ENCODE measurements at regions not wholly inside any gene's neighbourhood (a gene's known extent, or its start where the extent isn't known, plus 50 kb on each side); places are given as distances from the start of the nearest gene placed in this dataset.

GRCh38 chr3:76134166-76134565 lies 348.8 kb upstream of the ZNF717 start:
- no peak overlapping the region for H3K4me3 ChIP-seq (ENCODE audit: low read length in 2 of 2)
- no peak overlapping the region for H4K91ac ChIP-seq (ENCODE audit: low read depth, low read length, poor library complexity)
- H3K27ac ChIP-seq (replicated peaks; ENCODE audit: low read length), result no peak overlapping the region
- no peaks in the 10 kb centered on the region for H3K79me1 ChIP-seq (ENCODE audit: low read depth, low read length)
- no peak overlapping the region for H2BK12ac ChIP-seq (ENCODE audit: low read length)
- H3K4ac ChIP-seq (ENCODE audit: low read length), result no peak overlapping the region
- no peak overlapping the region for H3K18ac ChIP-seq (ENCODE audit: low read length)
- no peak overlapping the region for H3K14ac ChIP-seq (ENCODE audit: low read length)
- H3K9me3 ChIP-seq (replicated peaks in 1 of 2; ENCODE audit: control insufficient read depth in 2 of 2, insufficient read depth in 1 of 2, low read depth in 1 of 2, low read length in 2 of 2), result no peaks in the 10 kb centered on the region
- H2BK15ac ChIP-seq (ENCODE audit: low read length), result no peak overlapping the region
- H2BK5ac ChIP-seq (ENCODE audit: low read length), result no peak overlapping the region
- no peak overlapping the region for H3K9ac ChIP-seq (ENCODE audit: low read depth, low read length, poor library complexity)
- no peaks in the 10 kb centered on the region for H3K36me3 ChIP-seq (replicated peaks in 1 of 2; ENCODE audit: control insufficient read depth in 2 of 2, insufficient read depth in 2 of 2, low read length in 2 of 2)
- H4K8ac ChIP-seq (ENCODE audit: low read depth, low read length), result no peak overlapping the region
- no peak overlapping the region for H2AK5ac ChIP-seq (ENCODE audit: low read depth, low read length)
- WGBS, 2 donors (ENCODE audit: extremely low coverage in 2 of 2, insufficient read length in 2 of 2, insufficient replicate concordance in 1 of 2), result no CpG with 5 or more reads among the region's 6 CpGs
- no peak for DNase-seq (ENCODE audit: low spot score)
- H3K4me2 ChIP-seq (ENCODE audit: insufficient read depth, low read length, poor library complexity, severe bottlenecking), result no peak overlapping the region
- H3K27me3 ChIP-seq (ENCODE audit: control insufficient read depth in 3 of 3, insufficient read depth in 3 of 3, low read depth in 1 of 3, low read length in 3 of 3), result no peaks in the 10 kb centered on the region
- no peaks in the 10 kb centered on the region for H3K4me1 ChIP-seq (ENCODE audit: control insufficient read depth in 2 of 2, insufficient read depth in 1 of 2, low read depth in 1 of 2, low read length in 2 of 2)
- no peak overlapping the region for H2BK120ac ChIP-seq (ENCODE audit: low read depth, low read length)
- H3K23ac ChIP-seq (ENCODE audit: low read depth, low read length, poor library complexity), result no peak overlapping the region
- H2AFZ ChIP-seq (ENCODE audit: low read length), result no peak overlapping the region

GRCh38 chr3:76138921-76139320 lies 353.6 kb upstream of the ZNF717 start:
- Histone ChIP-seq H4K91ac (ENCODE audit: low read depth, low read length, poor library complexity) (no peak overlapping the region), H3K4me3 (ENCODE audit: low read length in 2 of 2) (no peak overlapping the region), H3K18ac (ENCODE audit: low read length) (no peak overlapping the region), H2AFZ (ENCODE audit: low read length) (no peak overlapping the region), H3K79me1 (ENCODE audit: low read depth, low read length) (no peaks in the 10 kb centered on the region), H3K4me2 (ENCODE audit: insufficient read depth, low read length, poor library complexity, severe bottlenecking) (no peak overlapping the region), H3K27ac (replicated peaks; ENCODE audit: low read length) (no peak overlapping the region), H4K8ac (ENCODE audit: low read depth, low read length) (no peak overlapping the region), H3K23ac (ENCODE audit: low read depth, low read length, poor library complexity) (no peak overlapping the region), H3K27me3 (ENCODE audit: control insufficient read depth in 3 of 3, insufficient read depth in 3 of 3, low read depth in 1 of 3, low read length in 3 of 3) (no peaks in the 10 kb centered on the region), H3K4me1 (ENCODE audit: control insufficient read depth in 2 of 2, insufficient read depth in 1 of 2, low read depth in 1 of 2, low read length in 2 of 2) (no peaks in the 10 kb centered on the region), H3K4ac (ENCODE audit: low read length) (no peak overlapping the region), H2BK120ac (ENCODE audit: low read depth, low read length) (no peak overlapping the region), H3K36me3 (replicated peaks in 1 of 2; ENCODE audit: control insufficient read depth in 2 of 2, insufficient read depth in 2 of 2, low read length in 2 of 2) (no peaks in the 10 kb centered on the region), H3K9ac (ENCODE audit: low read depth, low read length, poor library complexity) (no peak overlapping the region), H3K9me3 (replicated peaks in 1 of 2; ENCODE audit: control insufficient read depth in 2 of 2, insufficient read depth in 1 of 2, low read depth in 1 of 2, low read length in 2 of 2) (no peaks in the 10 kb centered on the region), H2BK12ac (ENCODE audit: low read length) (no peak overlapping the region), H2AK5ac (ENCODE audit: low read depth, low read length) (no peak overlapping the region), H3K14ac (ENCODE audit: low read length) (no peak overlapping the region), H2BK15ac (ENCODE audit: low read length) (no peak overlapping the region), H2BK5ac (ENCODE audit: low read length) (no peak overlapping the region)
- no peak for DNase-seq (ENCODE audit: low spot score)
- no CpG with 5 or more reads among the region's 2 CpGs for WGBS, 2 donors (ENCODE audit: extremely low coverage in 2 of 2, insufficient read length in 2 of 2, insufficient replicate concordance in 1 of 2)

GRCh38 chr3:76147846-76148245 lies 362.5 kb upstream of the ZNF717 start:
- no peak overlapping the region for H2AFZ ChIP-seq (ENCODE audit: low read length)

GRCh38 chr3:76152028-76152427 lies 366.7 kb upstream of the ZNF717 start:
- no peak overlapping the region for H3K23ac ChIP-seq (ENCODE audit: low read depth, low read length, poor library complexity)
- H3K36me3 ChIP-seq (replicated peaks in 1 of 2; ENCODE audit: control insufficient read depth in 2 of 2, insufficient read depth in 2 of 2, low read length in 2 of 2), result no peaks in the 10 kb centered on the region
- H4K8ac ChIP-seq (ENCODE audit: low read depth, low read length), result no peak overlapping the region
- H2BK15ac ChIP-seq (ENCODE audit: low read length), result no peak overlapping the region
- no peak overlapping the region for H3K4ac ChIP-seq (ENCODE audit: low read length)
- whole genome bisulfite sequencing, 2 donors (ENCODE audit: extremely low coverage in 2 of 2, insufficient read length in 2 of 2, insufficient replicate concordance in 1 of 2), result no CpG with 5 or more reads among the region's 1 CpG
- H3K18ac ChIP-seq (ENCODE audit: low read length), result no peak overlapping the region
- no peak overlapping the region for H3K9ac ChIP-seq (ENCODE audit: low read depth, low read length, poor library complexity)
- H2AFZ ChIP-seq (ENCODE audit: low read length), result no peak overlapping the region
- H3K27ac ChIP-seq (replicated peaks; ENCODE audit: low read length), result no peak overlapping the region
- H3K27me3 ChIP-seq (ENCODE audit: control insufficient read depth in 3 of 3, insufficient read depth in 3 of 3, low read depth in 1 of 3, low read length in 3 of 3), result no peaks in the 10 kb centered on the region
- no peak overlapping the region for H2BK5ac ChIP-seq (ENCODE audit: low read length)
- no peak overlapping the region for H3K4me3 ChIP-seq (ENCODE audit: low read length in 2 of 2)
- no peaks in the 10 kb centered on the region for H3K4me1 ChIP-seq (ENCODE audit: control insufficient read depth in 2 of 2, insufficient read depth in 1 of 2, low read depth in 1 of 2, low read length in 2 of 2)
- no peaks in the 10 kb centered on the region for H3K79me1 ChIP-seq (ENCODE audit: low read depth, low read length)
- H3K4me2 ChIP-seq (ENCODE audit: insufficient read depth, low read length, poor library complexity, severe bottlenecking), result no peak overlapping the region
- DNase-seq (ENCODE audit: low spot score), result no peak
- peaks cover 0 to 2% of the 10 kb centered on the region in 2 donors for H3K9me3 ChIP-seq (replicated peaks in 1 of 2; ENCODE audit: control insufficient read depth in 2 of 2, insufficient read depth in 1 of 2, low read depth in 1 of 2, low read length in 2 of 2)
- H2AK5ac ChIP-seq (ENCODE audit: low read depth, low read length), result no peak overlapping the region
- no peak overlapping the region for H4K91ac ChIP-seq (ENCODE audit: low read depth, low read length, poor library complexity)
- no peak overlapping the region for H2BK12ac ChIP-seq (ENCODE audit: low read length)
- no peak overlapping the region for H3K14ac ChIP-seq (ENCODE audit: low read length)
- H2BK120ac ChIP-seq (ENCODE audit: low read depth, low read length), result no peak overlapping the region

More at GRCh38 chr3:76147846-76148245, 362.5 kb upstream of the ZNF717 start:
- Histone ChIP-seq H3K79me1 (ENCODE audit: low read depth, low read length) (no peaks in the 10 kb centered on the region), H2BK12ac (ENCODE audit: low read length) (no peak overlapping the region), H4K91ac (ENCODE audit: low read depth, low read length, poor library complexity) (no peak overlapping the region), H3K18ac (ENCODE audit: low read length) (no peak overlapping the region), H3K27ac (replicated peaks; ENCODE audit: low read length) (no peak overlapping the region), H3K9ac (ENCODE audit: low read depth, low read length, poor library complexity) (no peak overlapping the region), H3K23ac (ENCODE audit: low read depth, low read length, poor library complexity) (no peak overlapping the region), H3K4me3 (ENCODE audit: low read length in 2 of 2) (no peak overlapping the region), H3K36me3 (replicated peaks in 1 of 2; ENCODE audit: control insufficient read depth in 2 of 2, insufficient read depth in 2 of 2, low read length in 2 of 2) (no peaks in the 10 kb centered on the region), H3K4me2 (ENCODE audit: insufficient read depth, low read length, poor library complexity, severe bottlenecking) (no peak overlapping the region), H3K4ac (ENCODE audit: low read length) (no peak overlapping the region), H2BK15ac (ENCODE audit: low read length) (no peak overlapping the region), H3K4me1 (ENCODE audit: control insufficient read depth in 2 of 2, insufficient read depth in 1 of 2, low read depth in 1 of 2, low read length in 2 of 2) (no peaks in the 10 kb centered on the region), H3K14ac (ENCODE audit: low read length) (no peak overlapping the region), H2BK120ac (ENCODE audit: low read depth, low read length) (no peak overlapping the region), H2AK5ac (ENCODE audit: low read depth, low read length) (no peak overlapping the region), H3K9me3 (replicated peaks in 1 of 2; ENCODE audit: control insufficient read depth in 2 of 2, insufficient read depth in 1 of 2, low read depth in 1 of 2, low read length in 2 of 2) (peaks cover 0 to 2% of the 10 kb centered on the region in 2 donors), H2BK5ac (ENCODE audit: low read length) (no peak overlapping the region), H3K27me3 (ENCODE audit: control insufficient read depth in 3 of 3, insufficient read depth in 3 of 3, low read depth in 1 of 3, low read length in 3 of 3) (no peaks in the 10 kb centered on the region), H4K8ac (ENCODE audit: low read depth, low read length) (no peak overlapping the region)
- WGBS, 2 donors (ENCODE audit: extremely low coverage in 2 of 2, insufficient read length in 2 of 2, insufficient replicate concordance in 1 of 2), result no CpG with 5 or more reads among the region's 2 CpGs
- DNase-seq (ENCODE audit: low spot score), result no peak

Data from neuronal stem cell (in vitro differentiated cells).